K562 (cell line): ENCODE measurements at regions not wholly inside any gene's neighbourhood (a gene's known extent, or its start where the extent isn't known, plus 50 kb on each side); places are given as distances from the start of the nearest gene placed in this dataset.

Source experiments
- CEBPZ ChIP-seq: fragments of 150-350 bp; IDR thresholded peaks from 2 replicates; pipeline ENCODE4 v1.6.1; 2014; ENCODE audit warnings: low read depth, mild to moderate bottlenecking, low read length, borderline replicate concordance
- EZH2 ChIP-seq: IDR thresholded peaks from 2 replicates; pipeline ENCODE4 v1.6.1; 2012; ENCODE audit warnings: low read depth, mild to moderate bottlenecking, inconsistent platforms, low read length, borderline replicate concordance
- HCFC1 ChIP-seq: IDR thresholded peaks from 2 replicates; pipeline ENCODE4 v1.6.1; 2012; ENCODE audit warnings: low read depth, low read length, improper control_type of control experiment
- HDGF ChIP-seq: fragments of 450-650 bp; IDR thresholded peaks from 2 replicates; pipeline ENCODE4 v1.6.1; 2016
- MTA2 ChIP-seq: fragments of 450-650 bp; IDR thresholded peaks from 2 replicates; pipeline ENCODE4 v1.6.1; 2016; ENCODE audit warnings: low read depth
- NFIC ChIP-seq: fragments of 450-650 bp; IDR thresholded peaks from 2 replicates; pipeline ENCODE4 v1.6.1; 2017; ENCODE audit warnings: mild to moderate bottlenecking, inconsistent platforms
- POLR2A ChIP-seq: fragments of 450-650 bp; conservative IDR thresholded peaks from 2 replicates; pipeline ENCODE4 v1.6.1; 2016
- TBP ChIP-seq: optimal IDR thresholded peaks from 2 replicates; pipeline ENCODE3; 2011; ENCODE audit warnings: low read depth, low read length, improper control_type of control experiment
- ZC3H11A ChIP-seq: IDR thresholded peaks from 2 replicates; pipeline ENCODE4 v1.6.1; 2012; ENCODE audit warnings: low read depth, low read length, improper control_type of control experiment
- ZNF124 ChIP-seq: sonication (generic); formaldehyde crosslinking; IDR thresholded peaks from 2 replicates; pipeline ENCODE4 v1.8.1; 2022; ENCODE audit warnings: missing genetic modification reagents
- ZNF639 ChIP-seq, 2 experiments: fragments of 200-800 bp in 1 of 2; sonication (Bioruptor generic) in 1 of 2; sonication (generic) in 1 of 2; formaldehyde crosslinking in 1 of 2; IDR thresholded peaks in 1 of 2; conservative IDR thresholded peaks in 1 of 2; 2 replicates each; pipeline versions ENCODE4 v1.5.0 to v1.6.1; 2016 to 2020; ENCODE audit warnings: missing compliant biosample characterization in 1 of 2, missing genetic modification characterization in 1 of 2, missing genetic modification reagents in 1 of 2
- TF ChIP-seq, protein P1 (sequence below), 3 experiments: IDR thresholded peaks in 2 of 3; conservative IDR thresholded peaks in 1 of 3; 2 replicates each; pipeline ENCODE4 v1.5.1; 2011 to 2012; ENCODE audit warnings: low read length in 3 of 3, mild to moderate bottlenecking in 3 of 3, control low read depth in 2 of 3, improper control_type of control experiment in 1 of 3, inconsistent platforms in 1 of 3, low read depth in 1 of 3, mixed read lengths in 1 of 3, moderate library complexity in 1 of 3; ENCODE audit not compliant: insufficient read depth in 2 of 3

GRCh38 chr7:12769444-12769843, 82.0 kb downstream of the ARL4A start:
- TF ChIP-seq MTA2 (no peak), HDGF (no peak), TBP (no peak), ZC3H11A (no peak), POLR2A (no peak), CEBPZ (no peak), HCFC1 (no peak), ZNF639 (CRISPR knock-in tag; conservative IDR thresholded peaks at IDR 0.05 in 1 of 2, IDR thresholded peaks at IDR 0.05 in 1 of 2) (no peak), NFIC (no peak), EZH2 (no peak), ZNF124 (no peak)
- TF ChIP-seq, protein P1, sequence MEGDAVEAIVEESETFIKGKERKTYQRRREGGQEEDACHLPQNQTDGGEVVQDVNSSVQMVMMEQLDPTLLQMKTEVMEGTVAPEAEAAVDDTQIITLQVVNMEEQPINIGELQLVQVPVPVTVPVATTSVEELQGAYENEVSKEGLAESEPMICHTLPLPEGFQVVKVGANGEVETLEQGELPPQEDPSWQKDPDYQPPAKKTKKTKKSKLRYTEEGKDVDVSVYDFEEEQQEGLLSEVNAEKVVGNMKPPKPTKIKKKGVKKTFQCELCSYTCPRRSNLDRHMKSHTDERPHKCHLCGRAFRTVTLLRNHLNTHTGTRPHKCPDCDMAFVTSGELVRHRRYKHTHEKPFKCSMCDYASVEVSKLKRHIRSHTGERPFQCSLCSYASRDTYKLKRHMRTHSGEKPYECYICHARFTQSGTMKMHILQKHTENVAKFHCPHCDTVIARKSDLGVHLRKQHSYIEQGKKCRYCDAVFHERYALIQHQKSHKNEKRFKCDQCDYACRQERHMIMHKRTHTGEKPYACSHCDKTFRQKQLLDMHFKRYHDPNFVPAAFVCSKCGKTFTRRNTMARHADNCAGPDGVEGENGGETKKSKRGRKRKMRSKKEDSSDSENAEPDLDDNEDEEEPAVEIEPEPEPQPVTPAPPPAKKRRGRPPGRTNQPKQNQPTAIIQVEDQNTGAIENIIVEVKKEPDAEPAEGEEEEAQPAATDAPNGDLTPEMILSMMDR (IDR thresholded peaks at IDR 0.05 in 2 of 3, conservative IDR thresholded peaks at IDR 0.05 in 1 of 3; ENCODE audit: insufficient read depth in 2 of 3, low read depth in 1 of 3, low read length in 3 of 3) = no peak
